SKM-1 (cell line): ENCODE measurements at regions not wholly inside any gene's neighbourhood (a gene's known extent, or its start where the extent isn't known, plus 50 kb on each side); places are given as distances from the start of the nearest gene placed in this dataset.
"Not testable (repeated sequence)": the region's sequence is repeated elsewhere in the genome, so short reads cannot be mapped to it uniquely, and the experiment has no call there.

Source experiments
- DNase-seq: peaks from one replicate; lab custom pipeline; 2025; ENCODE audit not compliant: unreplicated experiment; lab: John Stamatoyannopoulos, UW

DNA sequence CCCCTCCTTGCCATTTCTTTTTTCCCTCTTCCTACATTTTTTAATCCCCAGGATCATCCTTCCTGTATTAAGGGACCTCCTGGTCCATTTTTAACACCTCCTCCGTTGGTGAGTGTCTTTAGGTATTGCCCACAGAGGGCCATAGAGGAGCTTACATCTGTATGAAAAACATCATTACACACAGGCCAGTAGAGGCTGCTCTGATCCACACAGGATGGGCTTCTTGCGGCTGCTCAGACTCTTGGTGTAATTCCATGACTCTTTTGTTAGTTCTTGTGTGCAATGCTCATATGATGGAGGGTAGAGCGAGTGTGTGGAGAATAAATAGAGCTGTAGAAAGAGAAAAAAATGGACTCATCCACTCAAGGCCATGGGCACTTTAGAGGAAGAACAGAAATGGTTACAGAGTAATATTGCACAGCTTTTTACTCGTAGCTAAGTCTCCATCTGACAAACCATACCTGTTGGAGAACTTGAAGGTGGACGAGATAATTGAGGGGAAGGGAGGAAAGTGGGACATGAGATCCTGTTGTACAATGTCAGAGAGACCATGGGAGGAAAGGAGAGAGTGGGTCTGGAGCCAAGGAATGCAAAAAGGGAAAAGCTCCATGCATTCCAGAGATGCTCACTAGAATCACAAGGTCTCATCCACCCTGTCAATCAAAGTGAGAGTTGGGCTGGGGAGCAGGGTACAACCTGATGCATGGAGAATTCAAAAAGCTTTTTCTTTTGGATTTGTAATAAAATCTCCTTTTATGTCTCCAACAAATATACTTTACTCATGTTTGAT, 129.7 kb upstream of the TNP1 start:
- no peak for DNase-seq

DNA sequence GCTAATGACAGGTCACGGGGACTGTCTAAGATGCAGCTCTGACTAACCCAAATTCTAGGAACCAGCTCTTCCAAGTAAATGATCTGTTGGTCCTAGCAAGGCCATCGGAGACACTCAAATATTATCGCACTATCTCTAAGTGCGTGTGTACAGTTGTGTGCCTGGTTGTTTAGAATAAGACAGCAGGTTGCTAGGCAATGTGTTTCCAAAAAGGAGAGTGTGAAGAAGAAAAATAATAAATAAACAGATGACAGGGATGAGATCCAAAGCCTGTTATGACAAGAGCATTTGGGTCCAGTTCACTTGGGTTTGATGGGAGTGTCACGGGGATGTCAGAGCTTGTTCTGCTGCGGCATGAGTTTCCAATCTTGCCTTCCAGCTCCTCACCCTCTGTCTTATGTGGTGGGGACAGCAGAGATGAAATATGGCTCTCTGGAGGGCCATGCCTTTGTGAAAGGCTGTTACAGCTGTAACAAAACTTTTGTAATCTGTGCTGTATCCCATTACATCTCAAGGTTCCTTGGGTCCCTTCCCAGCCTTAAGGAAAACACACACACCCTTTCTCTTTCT, 127.5 kb upstream of the TNP1 start:
- no peak for DNase-seq

DNA sequence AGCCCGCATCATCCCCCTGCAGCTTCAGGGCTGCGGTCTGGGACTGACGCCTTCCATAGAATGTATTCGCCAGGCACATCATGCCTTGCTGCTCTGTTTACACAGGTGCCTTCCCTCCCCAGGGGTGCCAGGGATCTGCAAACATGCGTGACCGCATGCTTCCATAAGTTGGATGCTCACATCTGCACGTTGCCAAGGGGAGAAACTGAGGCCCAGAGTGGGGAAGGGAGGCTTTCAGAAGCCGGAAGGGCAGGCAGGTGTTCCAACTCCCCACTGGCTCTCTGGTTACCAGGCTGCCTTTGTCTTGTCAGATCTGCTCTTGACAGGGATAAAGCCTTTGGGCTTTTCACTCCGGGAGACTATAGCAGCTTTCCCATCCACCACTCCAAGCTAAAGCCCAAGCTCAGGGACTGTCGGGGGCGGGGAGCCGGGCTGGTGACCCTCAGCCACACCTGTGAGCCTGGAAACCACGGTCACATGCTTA, 125.8 kb upstream of the TNP1 start:
- DNase-seq, result no peak

DNA sequence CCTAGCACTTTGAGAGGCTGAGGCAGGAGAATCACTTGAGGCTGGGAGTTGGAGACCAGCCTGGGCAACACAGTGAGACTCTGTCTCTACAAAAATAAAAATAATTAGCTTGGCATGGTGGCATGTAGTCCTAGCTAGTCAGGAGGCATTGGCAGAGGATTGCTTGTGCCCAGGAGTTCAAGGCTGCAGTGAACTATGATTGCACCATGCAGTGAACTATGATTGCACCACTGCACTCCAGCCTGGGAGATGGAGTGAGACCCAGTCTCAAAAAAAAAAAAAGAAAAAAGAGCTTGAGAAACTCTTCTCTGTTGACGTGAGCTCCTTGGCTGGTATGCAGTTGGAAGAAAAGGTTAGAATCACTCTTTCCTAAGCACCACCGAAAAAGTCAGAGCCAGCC, 125.1 kb upstream of the TNP1 start:
- no peak for DNase-seq

DNA sequence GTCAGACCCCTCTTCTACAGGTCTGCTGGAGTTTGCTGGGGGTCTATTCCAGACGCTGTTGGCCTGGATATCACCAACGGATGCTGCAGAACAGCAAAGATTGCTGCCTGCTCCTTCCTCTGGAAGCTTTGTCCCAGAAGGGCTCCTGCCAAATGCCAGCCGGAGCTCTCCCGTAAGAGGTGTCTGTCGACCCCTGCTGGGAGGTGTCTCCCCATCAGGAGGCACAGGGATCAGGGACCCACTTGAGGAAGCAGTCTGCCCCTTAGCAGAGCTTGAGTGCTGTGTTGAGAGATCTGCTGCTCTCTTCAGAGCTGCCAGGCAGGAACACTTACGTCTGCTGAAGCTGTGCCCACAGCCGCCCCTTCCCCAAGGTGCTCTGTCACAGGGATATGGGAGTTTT, 122.1 kb upstream of the TNP1 start:
- DNase-seq, result not testable (repeated sequence)

GRCh38 chr2:216980510-216980909, 120.6 kb upstream of the TNP1 start:
- DNase-seq, result not testable (repeated sequence)

GRCh38 chr2:216974321-216975302, 114.7 kb upstream of the TNP1 start:
- no peak for DNase-seq

DNA sequence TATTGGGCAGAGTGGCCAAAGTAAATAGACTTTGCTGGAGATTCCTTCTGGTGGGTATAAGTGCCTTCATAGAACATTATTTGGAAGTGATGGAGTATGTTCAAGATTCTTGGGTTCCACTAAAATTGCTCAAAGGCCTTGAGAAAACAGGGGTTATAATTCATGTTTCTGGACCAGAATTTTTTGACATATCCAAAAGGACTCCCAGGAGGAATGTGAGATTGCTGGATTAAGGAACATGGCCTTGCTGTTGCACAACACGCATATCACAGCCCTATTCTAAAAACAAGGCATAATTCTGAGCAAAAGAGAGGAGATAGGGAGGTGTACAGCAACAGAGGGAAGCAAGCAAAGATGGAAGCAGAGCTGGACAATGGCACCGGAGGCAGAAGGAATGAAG, 111.7 kb upstream of the TNP1 start:
- DNase-seq, result no peak

GRCh38 chr2:216970359-216970915, 110.6 kb upstream of the TNP1 start:
- DNase-seq, result no peak

- DNase-seq, result no peak
These were observed 108.0 kb upstream of the TNP1 start for GRCh38 chr2:216967889-216968288.

- DNase-seq, result no peak
These were observed 100.9 kb upstream of the TNP1 start for GRCh38 chr2:216960671-216961268.

GRCh38 chr2:216959433-216959832, 99.6 kb upstream of the TNP1 start:
- DNase-seq, result no peak

DNA sequence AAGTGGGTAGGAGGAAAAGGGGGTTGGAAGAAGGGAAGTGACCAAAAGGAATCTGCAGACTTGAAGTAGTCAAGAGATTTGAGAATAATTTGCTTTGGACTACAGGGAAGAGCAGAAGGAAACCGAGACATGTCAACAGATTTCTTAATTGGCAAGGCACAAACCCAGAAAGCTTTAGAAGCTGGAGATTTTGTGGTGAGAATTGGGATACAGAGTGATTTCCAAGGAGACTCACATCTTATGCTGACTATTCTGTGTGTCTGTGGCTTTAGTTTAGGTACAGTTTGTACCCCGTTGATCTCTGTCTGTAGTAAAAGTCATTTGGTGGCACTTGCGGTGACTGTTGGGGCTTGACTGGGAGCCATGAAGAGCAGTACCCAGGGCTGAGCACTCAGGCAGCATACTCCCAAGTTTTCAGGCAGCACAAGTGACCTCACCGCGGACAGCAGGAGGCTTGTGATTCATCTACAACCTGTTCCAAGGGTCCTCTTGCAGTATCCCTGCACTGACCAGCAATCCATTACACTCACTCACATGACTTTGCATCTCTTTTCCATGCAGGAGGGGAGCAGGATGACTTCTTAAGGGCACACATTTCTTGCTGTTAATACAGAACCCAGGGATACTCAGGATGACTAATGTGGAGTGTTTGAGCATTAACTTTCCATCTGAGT, 97.1 kb upstream of the TNP1 start:
- DNase-seq, result no peak

- no peak for DNase-seq
These were observed 91.3 kb upstream of the TNP1 start for GRCh38 chr2:216951171-216951570.

GRCh38 chr2:216950547-216950946, 90.7 kb upstream of the TNP1 start:
- no peak for DNase-seq

GRCh38 chr2:216949700-216950413, 90.0 kb upstream of the TNP1 start:
- no peak for DNase-seq

GRCh38 chr2:216947055-216947454, 87.2 kb upstream of the TNP1 start:
- DNase-seq, result no peak

DNA sequence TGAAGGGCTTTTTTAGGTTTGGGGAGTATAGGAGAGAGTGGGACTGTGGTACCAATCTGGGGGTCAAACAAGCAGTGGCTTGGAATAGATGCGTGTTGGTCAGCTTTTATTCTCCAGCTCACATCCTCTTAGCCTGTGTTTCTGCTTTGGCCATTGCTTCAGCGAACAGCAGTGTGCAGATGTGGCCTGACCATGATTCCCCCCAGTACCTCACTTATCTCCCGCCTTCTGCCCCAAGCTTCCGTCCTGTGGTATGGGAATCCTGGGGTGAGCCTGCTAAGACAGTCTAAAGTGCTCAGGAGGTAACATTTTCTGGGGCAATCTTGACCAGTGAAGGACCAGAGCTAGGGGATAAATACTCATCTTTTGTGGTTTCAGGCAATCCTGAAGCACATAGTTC, 84.9 kb upstream of the TNP1 start:
- DNase-seq, result no peak

DNA sequence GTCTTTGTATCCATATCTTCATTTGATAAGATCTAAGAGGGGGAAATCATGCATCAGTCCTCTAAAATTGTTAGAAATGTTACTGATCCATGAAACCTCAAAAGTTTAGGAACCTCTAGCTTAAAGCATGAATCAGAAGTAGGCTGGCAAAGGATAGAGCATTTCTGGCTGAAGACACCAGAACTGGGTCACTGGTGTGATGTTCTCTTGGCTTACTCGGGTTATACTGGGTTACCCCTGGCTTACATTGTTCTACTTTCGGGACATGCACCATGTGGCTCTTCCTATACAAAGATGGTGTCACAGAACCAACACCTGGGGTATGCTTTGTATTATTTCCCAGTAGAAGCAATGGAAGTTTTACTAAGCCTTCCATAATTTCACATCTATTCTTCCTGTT, 83.2 kb upstream of the TNP1 start:
- DNase-seq, result no peak

- no peak for DNase-seq
These were observed 82.6 kb upstream of the TNP1 start for GRCh38 chr2:216942465-216942864.
